NCI-H1092 treated with DMSO at 0.1 percent for 48 hours (cell line): ENCODE measurements at regions not wholly inside any gene's neighbourhood (a gene's known extent, or its start where the extent isn't known, plus 50 kb on each side); places are given as distances from the start of the nearest gene placed in this dataset.
"Not testable (repeated sequence)": the region's sequence is repeated elsewhere in the genome, so short reads cannot be mapped to it uniquely, and the experiment has no call there.

Experiments used
- DNase-seq: peaks from one replicate; lab custom pipeline; 2025; lab: John Stamatoyannopoulos, UW

- no peak for DNase-seq
Measured at GRCh38 chr2:184205048-184205596, 393.2 kb upstream of the ZNF804A start.

- DNase-seq: no peak
Measured at GRCh38 chr2:184206045-184206444, 392.3 kb upstream of the ZNF804A start.

- no peak for DNase-seq
Measured at GRCh38 chr2:184210329-184210728, 388.0 kb upstream of the ZNF804A start.

DNA sequence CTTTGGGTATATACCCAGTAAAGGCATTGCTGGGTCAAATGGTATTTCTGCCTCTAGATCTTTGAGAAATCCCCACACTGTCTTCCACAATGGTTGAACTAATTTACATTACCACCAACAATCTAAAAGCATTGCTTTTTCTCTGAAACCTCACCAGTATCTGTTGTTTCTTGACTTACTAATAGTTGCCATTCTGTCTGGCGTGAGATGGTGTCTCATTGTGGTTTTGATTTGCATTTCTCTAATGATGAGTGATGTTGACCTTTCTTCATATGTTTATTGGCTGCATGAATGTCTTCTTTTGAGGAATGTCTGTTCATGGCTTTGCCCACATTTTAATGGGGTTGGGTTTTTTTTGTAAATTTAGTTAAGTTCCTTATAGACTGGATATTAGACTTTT, 382.6 kb upstream of the ZNF804A start:
- no peak for DNase-seq

GRCh38 chr2:184256611-184257010, 341.7 kb upstream of the ZNF804A start:
- no peak for DNase-seq

GRCh38 chr2:184261331-184261730, 337.0 kb upstream of the ZNF804A start:
- DNase-seq: no peak

DNA sequence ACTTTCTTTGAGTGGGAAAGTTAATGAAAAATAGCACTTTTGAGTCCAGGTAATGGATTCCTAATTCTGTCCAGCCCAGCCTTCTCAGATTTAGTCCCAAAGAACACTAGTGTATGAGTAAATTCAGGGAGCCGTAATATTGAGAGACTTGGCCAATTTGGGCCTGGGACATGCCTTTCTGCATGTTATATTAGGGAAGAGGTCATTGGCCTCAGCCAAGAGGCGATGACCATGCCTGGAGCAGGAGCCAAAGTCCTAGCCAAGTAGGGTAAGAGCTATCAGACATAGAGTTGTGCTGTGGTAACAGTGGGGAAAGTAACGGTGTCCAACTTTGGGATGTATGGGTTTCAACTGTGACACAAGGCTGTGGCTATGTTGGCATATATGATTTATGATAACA, 336.5 kb upstream of the ZNF804A start:
- no peak for DNase-seq

DNA sequence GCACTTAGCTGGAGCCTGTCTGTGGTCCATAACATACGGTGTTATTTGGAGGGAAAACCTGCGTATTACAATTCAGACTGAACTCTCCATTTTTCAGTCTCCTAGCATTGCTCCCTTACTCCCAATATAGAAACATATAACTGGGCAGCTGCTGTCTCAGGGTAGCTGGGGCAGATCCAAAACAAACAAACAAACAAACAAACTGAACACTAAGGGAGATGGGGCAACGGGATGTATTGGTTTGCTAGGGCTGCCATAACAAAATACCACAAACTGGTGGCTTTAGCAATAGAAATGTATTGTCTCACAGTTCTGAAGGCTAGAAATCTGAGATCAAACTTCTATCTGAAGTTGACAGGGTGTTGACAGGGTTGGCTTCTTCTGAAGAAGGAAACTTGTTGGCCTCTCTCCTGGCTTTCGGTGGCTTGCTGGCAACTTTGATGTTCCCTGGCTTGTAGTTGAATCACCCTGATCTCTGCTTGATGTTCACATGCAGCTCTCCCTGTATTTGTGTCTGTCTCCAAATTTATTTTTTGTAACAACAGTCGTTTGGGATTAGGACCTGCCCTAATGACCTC, 329.3 kb upstream of the ZNF804A start:
- DNase-seq: no peak

DNA sequence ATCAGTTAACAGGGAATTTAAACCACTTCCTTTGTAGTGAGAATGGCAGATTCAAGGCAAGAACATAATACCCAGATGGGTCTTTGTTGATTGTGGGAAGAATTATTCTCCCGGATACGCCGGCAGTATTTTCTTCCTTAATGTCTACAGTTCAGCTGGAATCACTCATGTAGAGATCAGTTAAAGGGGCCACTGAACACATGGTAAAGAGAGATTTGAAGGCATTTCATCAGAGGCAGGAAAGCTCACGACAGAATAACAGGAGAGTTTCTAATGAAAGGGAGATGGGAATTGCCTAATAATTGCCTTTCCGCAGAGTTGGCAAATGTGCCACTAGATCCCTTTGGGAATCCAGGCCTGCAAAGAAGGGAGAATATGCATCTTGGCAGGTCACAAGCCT, 327.7 kb upstream of the ZNF804A start:
- DNase-seq: no peak

DNA sequence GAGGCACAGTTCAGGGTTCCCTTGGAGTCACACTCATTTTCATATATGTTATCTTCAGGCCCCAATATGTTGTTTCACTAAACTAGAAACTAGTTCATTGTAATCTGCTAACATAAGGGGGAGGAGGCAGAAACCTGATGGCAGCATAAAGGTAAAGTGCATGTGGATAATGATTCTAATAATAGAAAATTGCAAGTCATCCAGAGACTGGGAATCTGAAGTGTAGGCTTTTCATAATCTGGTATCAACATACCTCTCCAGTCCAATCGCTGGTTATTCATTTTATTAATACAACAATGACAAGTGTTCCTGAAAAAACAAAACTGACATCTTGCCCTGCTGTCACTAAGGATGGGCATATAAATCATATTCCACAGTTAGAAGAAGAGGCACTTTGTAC, 326.3 kb upstream of the ZNF804A start:
- DNase-seq: no peak

GRCh38 chr2:184294831-184295230, 303.5 kb upstream of the ZNF804A start:
- DNase-seq: no peak

DNA sequence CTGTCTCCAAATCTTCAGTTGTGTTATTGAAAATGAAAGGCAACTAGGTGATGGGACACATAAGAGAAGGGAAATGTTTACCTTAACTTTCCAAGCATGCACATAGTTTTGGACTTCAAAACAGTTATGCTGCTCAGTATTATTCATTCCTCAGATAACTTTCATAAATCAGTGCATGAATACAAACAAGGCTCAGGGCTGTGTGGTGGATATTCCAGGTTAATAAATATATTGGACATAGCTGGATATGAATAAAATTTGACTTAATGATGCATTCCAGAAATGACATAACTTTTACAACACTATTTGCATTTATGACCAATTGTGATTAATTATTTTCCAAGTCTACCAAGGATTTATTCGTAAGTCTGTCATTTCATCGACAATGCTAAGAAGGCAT, 301.2 kb upstream of the ZNF804A start:
- no peak for DNase-seq

- DNase-seq: no peak
Measured at GRCh38 chr2:184302506-184302905, 295.8 kb upstream of the ZNF804A start.

GRCh38 chr2:184304006-184304405, 294.3 kb upstream of the ZNF804A start:
- no peak for DNase-seq

DNA sequence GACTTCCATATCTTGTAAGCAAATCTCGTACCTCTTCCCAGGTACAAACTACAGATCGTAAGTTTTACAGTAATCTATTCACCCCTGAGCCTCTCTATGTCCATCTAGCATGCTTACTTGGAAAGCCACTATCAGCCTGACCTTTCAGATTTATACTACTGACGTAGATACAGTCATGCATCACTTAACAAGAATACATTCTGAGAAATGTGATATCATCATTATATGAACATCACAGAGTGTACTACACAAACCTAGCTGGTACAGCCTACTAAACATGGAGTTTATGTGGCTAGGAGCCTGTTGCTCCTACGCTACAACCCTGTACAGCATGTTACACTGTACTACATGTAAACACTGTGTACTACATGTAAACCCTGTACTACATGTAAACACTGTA, 293.2 kb upstream of the ZNF804A start:
- no peak for DNase-seq

DNA sequence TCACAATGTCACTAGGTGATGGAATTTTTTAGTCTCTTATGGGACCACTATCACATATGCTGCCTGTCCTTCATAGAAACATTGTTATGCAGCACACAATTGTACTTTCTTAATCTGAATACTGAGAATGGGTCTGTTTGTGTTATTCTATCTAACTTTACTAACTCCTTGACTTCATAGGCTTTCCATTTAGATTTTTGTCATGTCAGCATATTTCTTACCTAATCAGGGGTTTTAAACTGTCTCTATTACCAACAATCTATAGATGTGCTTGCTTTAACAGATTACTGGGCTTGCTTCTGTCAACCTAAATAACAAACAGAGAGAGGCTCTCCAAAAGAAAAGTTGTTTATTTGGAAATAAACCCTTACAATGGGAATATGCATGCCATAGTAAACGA, 289.6 kb upstream of the ZNF804A start:
- DNase-seq: no peak

- DNase-seq: no peak
Measured at GRCh38 chr2:184312970-184313369, 285.4 kb upstream of the ZNF804A start.

GRCh38 chr2:184314829-184315228, 283.5 kb upstream of the ZNF804A start:
- DNase-seq: no peak

GRCh38 chr2:184316921-184317320, 281.4 kb upstream of the ZNF804A start:
- DNase-seq: no peak

- no peak for DNase-seq
Measured at GRCh38 chr2:184322615-184323014, 275.7 kb upstream of the ZNF804A start.

- no peak for DNase-seq
Measured at GRCh38 chr2:184326066-184326465, 272.3 kb upstream of the ZNF804A start.

GRCh38 chr2:184327805-184328204, 270.5 kb upstream of the ZNF804A start:
- DNase-seq: not testable (repeated sequence)

DNA sequence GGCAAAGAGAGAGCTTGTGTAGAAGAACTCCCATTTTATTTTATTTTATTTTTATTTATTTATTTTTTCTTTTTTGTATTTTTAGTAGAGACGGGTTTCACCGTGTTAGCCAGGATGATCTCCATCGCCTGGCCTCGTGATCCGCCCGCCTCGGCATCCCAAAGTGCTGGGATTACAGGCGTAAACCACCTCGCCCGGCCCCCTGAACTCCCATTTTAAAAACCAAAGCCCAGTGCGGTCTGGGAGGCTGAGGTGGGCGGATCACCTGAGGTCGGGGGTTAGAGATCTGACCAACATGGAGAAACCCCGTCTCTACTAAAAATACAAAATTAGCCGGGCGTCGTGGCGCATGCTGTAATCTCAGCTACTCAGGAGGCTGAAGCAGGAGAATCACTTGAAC, 267.8 kb upstream of the ZNF804A start:
- not testable (repeated sequence) for DNase-seq

- DNase-seq: no peak
Measured at GRCh38 chr2:184336688-184337087, 261.6 kb upstream of the ZNF804A start.
